GM12874 (cell line): ENCODE measurements at regions not wholly inside any gene's neighbourhood (a gene's known extent, or its start where the extent isn't known, plus 50 kb on each side); places are given as distances from the start of the nearest gene placed in this dataset.

Experiments used
- TF ChIP-seq, protein P1 (sequence below): IDR thresholded peaks from 2 replicates; pipeline ENCODE4 v1.5.1; 2011; ENCODE audit warnings: low read depth, mild to moderate bottlenecking, control low read depth, low read length, moderate library complexity; ENCODE audit not compliant: insufficient read depth

DNA sequence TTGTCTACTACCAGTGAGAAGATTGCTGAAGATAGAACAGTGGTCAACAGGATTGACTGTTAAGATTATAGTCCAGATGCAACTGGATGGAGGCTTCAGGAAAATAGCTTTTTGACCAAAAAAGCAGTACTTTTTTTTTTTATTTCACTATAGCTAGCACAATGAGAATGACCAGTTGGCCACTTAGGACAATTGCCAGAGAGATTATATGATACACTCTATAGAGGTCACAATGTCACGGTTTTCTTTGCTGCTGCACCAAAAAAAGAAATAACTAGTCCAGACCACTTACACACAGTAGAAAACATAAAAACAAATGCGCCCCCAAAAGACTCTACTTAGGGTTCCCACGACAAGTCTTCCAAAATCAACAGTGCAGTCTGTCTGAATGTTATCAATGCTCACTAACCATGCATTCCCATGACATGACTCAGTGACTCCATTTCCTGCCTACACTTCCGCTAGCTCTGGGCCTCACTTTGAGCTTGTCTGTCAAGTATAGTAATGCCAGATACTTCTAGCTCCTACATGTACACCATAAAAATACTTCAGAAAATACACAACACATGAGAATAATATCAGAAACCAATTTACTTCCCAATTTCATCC, 209.1 kb upstream of the STARD13 start:
- TF ChIP-seq, protein P1, sequence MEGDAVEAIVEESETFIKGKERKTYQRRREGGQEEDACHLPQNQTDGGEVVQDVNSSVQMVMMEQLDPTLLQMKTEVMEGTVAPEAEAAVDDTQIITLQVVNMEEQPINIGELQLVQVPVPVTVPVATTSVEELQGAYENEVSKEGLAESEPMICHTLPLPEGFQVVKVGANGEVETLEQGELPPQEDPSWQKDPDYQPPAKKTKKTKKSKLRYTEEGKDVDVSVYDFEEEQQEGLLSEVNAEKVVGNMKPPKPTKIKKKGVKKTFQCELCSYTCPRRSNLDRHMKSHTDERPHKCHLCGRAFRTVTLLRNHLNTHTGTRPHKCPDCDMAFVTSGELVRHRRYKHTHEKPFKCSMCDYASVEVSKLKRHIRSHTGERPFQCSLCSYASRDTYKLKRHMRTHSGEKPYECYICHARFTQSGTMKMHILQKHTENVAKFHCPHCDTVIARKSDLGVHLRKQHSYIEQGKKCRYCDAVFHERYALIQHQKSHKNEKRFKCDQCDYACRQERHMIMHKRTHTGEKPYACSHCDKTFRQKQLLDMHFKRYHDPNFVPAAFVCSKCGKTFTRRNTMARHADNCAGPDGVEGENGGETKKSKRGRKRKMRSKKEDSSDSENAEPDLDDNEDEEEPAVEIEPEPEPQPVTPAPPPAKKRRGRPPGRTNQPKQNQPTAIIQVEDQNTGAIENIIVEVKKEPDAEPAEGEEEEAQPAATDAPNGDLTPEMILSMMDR, result no peak

DNA sequence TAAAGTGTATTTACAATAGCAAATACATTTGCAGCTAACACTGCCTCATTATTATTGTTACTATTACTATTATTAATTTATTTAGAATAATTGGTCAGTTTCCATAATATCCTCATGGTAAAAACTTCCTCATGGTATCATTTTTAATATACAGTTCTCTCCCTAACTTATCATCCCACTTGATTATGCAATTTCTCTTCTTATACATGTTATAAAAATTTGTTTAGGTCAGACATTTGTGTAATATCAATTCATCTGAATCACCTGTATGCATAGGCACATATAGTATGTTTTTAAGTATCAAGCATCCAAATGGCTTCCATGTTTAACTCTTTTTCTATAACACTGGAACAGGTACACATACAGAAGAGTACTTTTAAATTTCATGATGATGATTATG, 210.8 kb upstream of the STARD13 start:
- TF ChIP-seq, protein P1, result no peak

DNA sequence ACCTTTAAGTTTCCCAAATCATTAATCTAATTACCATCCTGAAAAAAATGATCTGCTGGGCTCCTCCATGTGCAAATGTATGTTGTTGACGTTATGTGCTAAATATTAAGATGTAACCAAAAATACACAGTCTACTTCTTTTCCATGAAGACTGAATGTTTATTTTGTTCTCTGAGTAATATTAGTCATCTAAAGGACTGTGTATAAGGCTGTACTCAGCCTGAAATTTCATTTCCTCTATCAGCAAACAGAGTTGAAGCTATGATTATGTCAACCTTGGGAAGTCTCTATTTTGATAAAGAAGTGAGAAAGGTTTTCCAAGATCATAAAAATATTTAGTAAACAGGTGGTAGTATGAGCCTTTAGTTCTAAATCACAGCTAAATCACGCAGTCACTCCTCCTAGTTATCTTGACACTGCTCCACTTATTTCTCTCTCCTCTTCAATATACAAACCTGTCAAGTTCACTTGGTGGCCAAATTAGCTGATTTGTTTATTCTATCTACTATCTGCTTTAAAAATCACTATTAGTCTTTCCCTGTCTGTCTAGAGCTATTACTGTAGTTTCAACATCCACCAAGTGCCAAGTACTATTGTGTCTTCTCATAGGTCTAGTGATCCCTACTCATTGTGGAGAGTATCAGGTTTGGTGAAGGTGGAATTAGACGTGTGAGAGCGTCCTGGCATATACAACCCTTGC, 211.7 kb upstream of the STARD13 start:
- TF ChIP-seq, protein P1, result no peak

DNA sequence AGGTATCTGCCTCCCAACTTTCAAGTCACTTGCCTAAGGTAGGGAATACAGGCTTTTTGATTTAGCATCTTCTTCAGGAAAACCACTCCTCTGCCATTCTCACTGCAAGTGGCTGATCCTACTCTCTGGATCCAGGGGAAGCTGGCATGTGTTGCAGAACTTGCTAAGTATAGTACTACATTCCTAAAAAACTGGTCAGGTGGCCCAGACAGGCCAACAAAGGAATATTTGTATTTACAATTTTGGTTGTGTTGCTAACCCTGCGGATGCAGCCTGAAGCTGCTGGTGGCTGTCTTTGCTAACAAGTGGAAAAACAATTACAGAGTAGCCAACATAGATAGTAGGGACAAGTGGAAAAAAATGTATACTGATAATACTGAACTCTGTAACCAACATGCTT, 222.5 kb upstream of the STARD13 start:
- TF ChIP-seq, protein P1, result no peak

DNA sequence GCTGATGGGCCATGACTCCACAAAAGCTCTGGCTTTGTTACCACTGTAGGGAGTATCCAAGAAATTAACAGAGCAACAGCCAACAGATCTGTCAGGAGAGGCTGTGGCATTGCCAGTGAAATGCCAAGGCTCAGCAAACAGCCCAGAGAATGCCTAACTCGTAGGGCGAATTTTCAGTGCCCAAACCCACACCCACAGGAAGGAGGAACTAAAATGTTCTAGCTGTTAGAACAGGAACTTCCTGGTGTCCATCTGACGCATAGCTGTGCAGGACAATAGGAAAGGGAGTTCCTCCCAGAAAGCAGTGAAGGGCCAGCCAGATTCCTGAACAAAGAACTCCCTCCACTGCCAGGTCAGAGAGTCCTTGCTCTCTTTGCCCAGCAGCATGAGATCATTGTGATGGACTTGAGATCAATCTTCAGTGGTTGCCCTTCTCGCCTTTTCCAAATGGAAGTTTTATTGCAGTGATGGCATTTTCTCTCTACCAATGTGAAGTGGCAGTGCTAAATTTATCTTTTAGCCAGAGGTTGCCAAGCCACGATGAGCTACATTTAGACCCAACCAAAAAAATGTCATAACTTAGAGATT, 224.2 kb upstream of the STARD13 start:
- TF ChIP-seq, protein P1, result no peak

DNA sequence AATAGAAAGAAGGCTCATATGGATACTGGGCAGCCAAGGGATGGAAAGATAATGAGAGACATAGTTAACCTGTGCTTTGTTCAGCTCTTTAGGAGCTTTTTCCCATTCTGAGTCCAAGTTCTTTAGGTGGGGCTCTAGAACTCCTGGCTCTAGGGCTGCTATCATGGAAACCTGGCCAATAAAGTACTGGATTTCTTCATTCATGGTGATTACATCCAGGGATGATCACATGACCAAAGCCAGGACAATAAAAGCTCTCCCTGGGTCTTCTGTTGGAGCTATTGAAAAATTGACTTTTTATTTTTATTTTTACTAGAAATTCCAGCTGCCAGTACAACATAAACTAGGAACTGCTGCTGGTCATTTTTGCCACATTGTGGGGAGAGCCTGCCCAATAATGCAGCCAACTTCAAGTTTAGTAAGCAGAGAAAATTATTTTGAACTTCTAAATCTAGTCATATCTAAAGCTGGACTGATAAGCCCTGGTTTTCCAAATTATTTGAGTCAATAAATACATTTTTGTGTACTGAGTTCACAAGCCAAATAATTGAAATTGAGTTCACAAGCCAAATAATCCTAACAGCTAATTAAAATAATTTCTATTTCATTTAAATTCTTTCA, 224.9 kb upstream of the STARD13 start:
- TF ChIP-seq, protein P1, result no peak

DNA sequence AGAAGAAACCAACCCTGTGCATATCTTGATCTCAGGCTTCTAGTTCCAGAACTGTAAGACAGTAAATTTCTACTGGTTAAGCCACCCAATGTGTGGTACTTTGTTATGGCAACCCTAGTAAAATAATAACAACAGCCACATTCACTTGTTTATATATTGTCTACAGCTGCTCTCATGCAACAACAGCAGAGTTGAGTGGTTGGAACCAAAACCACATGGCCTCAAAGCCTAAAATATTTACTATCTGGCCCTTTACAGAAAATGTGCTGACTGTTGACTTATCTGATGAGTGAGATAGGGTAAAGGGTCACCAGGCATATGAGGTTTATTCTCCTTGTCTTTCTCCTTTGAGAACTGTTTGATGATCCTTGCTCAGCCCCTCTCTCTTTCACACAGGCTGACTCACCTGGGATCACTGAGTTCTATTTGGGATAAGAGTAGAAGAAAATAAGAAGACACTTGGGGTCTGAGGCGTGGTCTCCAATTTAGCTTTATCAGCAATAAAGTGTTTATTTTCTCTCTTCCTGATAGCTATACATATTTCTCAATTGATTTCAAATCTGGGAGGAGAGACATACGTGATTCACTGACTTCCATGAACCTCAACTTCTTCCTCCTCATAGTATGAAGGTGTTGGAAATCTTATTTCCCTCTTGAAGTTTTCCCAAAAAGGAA, 227.5 kb upstream of the STARD13 start:
- TF ChIP-seq, protein P1, result no peak
